Skeletal muscle cell (primary cell): ENCODE measurements at regions not wholly inside any gene's neighbourhood (a gene's known extent, or its start where the extent isn't known, plus 50 kb on each side); places are given as distances from the start of the nearest gene placed in this dataset.

Experiments
- DNase-seq: peaks from one replicate; pipeline ENCODE4 v3.0.0-alpha.2; 2010; ENCODE audit warnings: low read depth
- H3K4me3 ChIP-seq: 2 replicates; pipeline ENCODE4 v1.5.1; 2011; ENCODE audit warnings: low read depth, mild to moderate bottlenecking, control low read depth, low read length, moderate library complexity

- DNase-seq, result no peak
- no peak overlapping the region for H3K4me3 ChIP-seq
Observed at GRCh38 chr4:162341533-162341932, 177.7 kb upstream of the FSTL5 start.

DNA sequence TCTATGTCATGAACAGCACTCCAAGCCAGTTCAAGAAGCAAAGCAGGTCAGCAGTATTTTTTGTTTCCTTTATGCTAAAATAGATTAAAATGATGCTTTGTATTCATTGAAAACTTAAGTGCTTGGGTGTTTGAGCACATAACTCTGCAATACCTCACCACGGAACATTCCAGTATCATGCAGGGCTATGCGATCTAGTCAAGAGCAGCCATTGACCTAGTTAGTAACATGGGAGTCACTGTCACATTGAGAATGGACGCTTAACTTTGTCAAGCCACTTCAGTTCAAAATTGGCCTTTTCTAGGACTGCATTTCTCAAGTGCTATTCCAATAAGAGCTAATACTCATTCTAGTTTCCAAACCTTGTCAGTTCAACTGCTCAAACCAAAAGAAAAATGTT, 160.1 kb upstream of the FSTL5 start:
- DNase-seq, result no peak
- no peak overlapping the region for H3K4me3 ChIP-seq

- no peak overlapping the region for H3K4me3 ChIP-seq
- DNase-seq, result no peak
Observed at GRCh38 chr4:162322054-162322453, 158.3 kb upstream of the FSTL5 start.

DNA sequence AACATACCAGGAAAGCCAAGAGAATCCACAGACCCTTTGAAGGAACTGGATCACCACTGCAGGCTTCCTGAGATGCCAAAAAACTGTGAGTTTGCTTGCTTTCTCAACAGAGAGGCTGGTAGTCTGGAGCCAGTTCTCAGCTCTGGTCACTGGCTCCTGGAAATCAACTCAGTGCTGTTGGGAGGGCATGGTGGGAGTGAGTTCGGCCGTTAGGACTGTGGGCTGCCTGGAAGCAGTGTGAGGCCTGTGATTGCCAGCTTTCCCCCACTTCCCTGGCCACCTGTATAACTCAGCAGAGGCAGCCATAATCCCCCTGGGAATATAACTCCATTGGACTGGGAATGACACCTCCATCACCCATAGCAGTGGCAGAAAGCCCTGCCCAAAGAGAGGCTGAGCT, 122.0 kb upstream of the FSTL5 start:
- no peak overlapping the region for H3K4me3 ChIP-seq
- DNase-seq, result no peak

GRCh38 chr4:162282684-162283083, 118.9 kb upstream of the FSTL5 start:
- H3K4me3 ChIP-seq, result no peak overlapping the region
- no peak for DNase-seq

DNA sequence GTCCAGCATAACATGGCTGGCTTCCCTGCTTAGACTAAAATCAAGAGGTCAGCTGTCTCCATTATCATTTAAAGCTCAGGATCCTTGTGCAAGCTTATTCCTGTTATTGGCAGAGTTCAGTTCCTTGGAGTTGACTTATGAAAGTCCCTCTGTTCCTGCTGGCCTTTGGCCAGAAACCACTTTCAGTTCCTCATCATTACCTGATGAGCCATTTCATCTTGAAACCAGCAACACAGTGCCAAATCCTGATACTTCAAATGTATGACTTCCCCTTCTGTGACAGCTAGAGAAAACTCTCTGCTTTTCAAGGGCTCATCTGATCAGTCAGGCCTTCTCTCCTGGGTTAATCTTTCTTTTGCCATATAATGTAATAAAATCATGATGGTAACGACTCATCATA, 110.6 kb upstream of the FSTL5 start:
- DNase-seq, result no peak
- H3K4me3 ChIP-seq, result no peak overlapping the region

- DNase-seq, result no peak
- H3K4me3 ChIP-seq, result no peak overlapping the region
Observed at GRCh38 chr4:162272215-162272614, 108.4 kb upstream of the FSTL5 start.

GRCh38 chr4:162268911-162269310, 105.1 kb upstream of the FSTL5 start:
- DNase-seq, result no peak
- no peak overlapping the region for H3K4me3 ChIP-seq

DNA sequence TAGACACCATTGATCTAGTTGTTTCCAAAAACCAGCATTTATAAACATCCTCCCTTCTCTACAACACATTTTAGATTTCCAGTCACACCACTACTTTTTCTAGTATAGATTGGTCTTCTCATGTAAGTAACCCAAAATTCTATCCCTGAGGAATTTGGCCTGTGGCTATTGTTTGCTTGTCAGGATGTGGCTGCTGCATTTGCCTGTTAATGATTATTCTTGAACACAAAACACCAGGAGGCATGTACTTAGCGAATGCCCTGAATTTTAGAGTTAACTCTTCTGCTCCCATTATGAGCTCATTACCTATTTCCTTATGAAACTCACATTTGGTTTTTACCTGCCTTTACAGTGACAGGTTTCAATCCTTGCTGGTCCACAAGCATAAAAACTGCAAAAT, 102.0 kb upstream of the FSTL5 start:
- DNase-seq, result no peak
- no peak overlapping the region for H3K4me3 ChIP-seq

- H3K4me3 ChIP-seq, result no peak overlapping the region
- no peak for DNase-seq
Observed at GRCh38 chr4:162245051-162245450, 81.3 kb upstream of the FSTL5 start.

- no peak for DNase-seq
- H3K4me3 ChIP-seq, result no peak overlapping the region
Observed at GRCh38 chr4:162241857-162242256, 78.1 kb upstream of the FSTL5 start.

GRCh38 chr4:162239992-162240769, 76.4 kb upstream of the FSTL5 start:
- no peak for DNase-seq
- H3K4me3 ChIP-seq, result no peak overlapping the region

GRCh38 chr4:162237676-162238075, 73.9 kb upstream of the FSTL5 start:
- no peak for DNase-seq
- H3K4me3 ChIP-seq, result no peak overlapping the region

DNA sequence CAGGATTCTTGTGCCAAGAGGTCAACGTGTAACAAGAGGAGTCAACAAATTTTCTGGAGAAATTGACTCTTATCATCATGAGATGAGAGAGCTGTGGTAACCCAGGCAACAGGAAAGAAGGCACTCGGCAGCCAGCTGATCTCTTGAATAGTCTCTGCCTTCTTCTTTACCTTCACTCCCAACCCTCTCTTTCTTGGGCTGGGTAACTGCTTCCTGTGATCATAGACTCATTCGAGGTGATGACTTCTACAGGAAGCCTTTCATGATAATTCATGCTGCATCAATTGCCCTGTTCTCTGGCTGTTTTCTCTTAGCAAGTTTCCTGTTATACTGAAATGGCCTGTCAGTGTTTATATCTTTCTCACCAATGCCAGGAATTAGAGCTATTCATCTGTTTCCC, 70.8 kb upstream of the FSTL5 start:
- H3K4me3 ChIP-seq, result no peak overlapping the region
- no peak for DNase-seq

DNA sequence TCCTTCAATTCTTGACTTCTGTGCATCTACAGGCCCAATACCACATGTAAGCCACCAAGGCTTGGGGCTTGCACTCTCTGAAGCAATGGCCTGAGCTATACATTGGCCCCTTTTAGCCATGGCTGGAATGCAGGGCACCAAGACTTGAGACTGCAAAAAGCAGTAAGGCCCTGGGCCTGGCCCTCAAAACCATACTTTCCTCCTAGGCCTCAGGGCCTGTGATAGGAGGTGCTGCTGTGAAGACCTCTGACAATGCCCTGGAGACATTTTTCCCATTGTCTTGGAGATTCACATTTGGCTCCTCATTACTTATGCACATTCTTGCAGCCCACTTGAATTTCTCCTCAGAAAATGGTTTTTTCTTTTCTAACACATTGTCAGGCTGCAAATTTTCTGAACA, 68.5 kb upstream of the FSTL5 start:
- H3K4me3 ChIP-seq, result no peak overlapping the region
- DNase-seq, result no peak

DNA sequence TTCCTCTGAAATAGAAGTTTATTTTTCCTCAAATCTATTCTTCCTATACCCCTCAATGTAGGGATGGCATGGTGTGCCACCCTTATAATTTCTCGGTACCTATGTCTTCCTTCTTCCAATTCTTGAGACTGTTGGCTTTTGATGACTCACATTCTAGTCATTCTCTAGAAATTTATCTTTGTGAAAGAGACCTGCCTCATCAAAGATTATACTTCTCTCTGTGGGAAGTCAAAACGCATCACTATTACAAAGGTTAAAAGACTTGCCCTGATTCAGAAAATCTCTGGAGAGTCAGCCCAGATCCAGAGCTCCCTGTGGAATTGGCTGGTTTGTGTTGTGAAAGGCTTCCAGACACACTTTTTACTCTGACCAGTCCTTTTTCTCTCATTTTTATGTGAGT, 65.9 kb upstream of the FSTL5 start:
- DNase-seq, result no peak
- no peak overlapping the region for H3K4me3 ChIP-seq

- no peak overlapping the region for H3K4me3 ChIP-seq
- no peak for DNase-seq
Observed at GRCh38 chr4:162221148-162221547, 57.3 kb upstream of the FSTL5 start.
